ENCODE measurements at regions not wholly inside any gene's neighbourhood (a gene's known extent, or its start where the extent isn't known, plus 50 kb on each side); places are given as distances from the start of the nearest gene placed in this dataset.
A peak's percentile ranks its signal among the peaks of the same experiment; 100 is the strongest.
"Not testable (repeated sequence)": the region's sequence is repeated elsewhere in the genome, so short reads cannot be mapped to it uniquely, and the experiment has no call there.

- no peak for DNase-seq
Measured at GRCh38 chr2:146748046-146748445, 1096.8 kb upstream of the ACVR2A start.

- DNase-seq: peak in 1 of 3 experiments; percentile 47
Measured at GRCh38 chr2:146741260-146741659, 1103.6 kb upstream of the ACVR2A start.

- DNase-seq: no peak
Measured at GRCh38 chr2:146734821-146735190, 1110.0 kb upstream of the ACVR2A start.

- DNase-seq: peak; percentile 13 to 83 (median 43)
Measured at GRCh38 chr2:146734042-146734820, 1110.6 kb upstream of the ACVR2A start.

GRCh38 chr2:146730882-146731281 is 1113.9 kb upstream of the ACVR2A start:
- no peak for DNase-seq

GRCh38 chr2:146721486-146721885 is 1123.3 kb upstream of the ACVR2A start:
- no peak for DNase-seq

GRCh38 chr2:146720170-146720569 is 1124.7 kb upstream of the ACVR2A start:
- no peak for DNase-seq

- no peak for DNase-seq
Measured at GRCh38 chr2:146716591-146716990, 1128.2 kb upstream of the ACVR2A start.

- DNase-seq: no peak
Measured at GRCh38 chr2:146709004-146709403, 1135.8 kb upstream of the ACVR2A start.

- no peak for DNase-seq
Measured at GRCh38 chr2:146701183-146701582, 1143.6 kb upstream of the ACVR2A start.

GRCh38 chr2:146697307-146697706 is 1147.5 kb upstream of the ACVR2A start:
- no peak for DNase-seq

- DNase-seq: not testable (repeated sequence)
Measured at GRCh38 chr2:146696787-146697186, 1148.0 kb upstream of the ACVR2A start.

- DNase-seq: no peak
Measured at GRCh38 chr2:146681991-146682390, 1162.8 kb upstream of the ACVR2A start.

- no peak for DNase-seq
Measured at GRCh38 chr2:146678516-146678915, 1166.3 kb upstream of the ACVR2A start.

GRCh38 chr2:146677280-146677679 is 1167.5 kb upstream of the ACVR2A start:
- no peak for DNase-seq

- DNase-seq: no peak
Measured at GRCh38 chr2:146669735-146670134, 1175.1 kb upstream of the ACVR2A start.

- DNase-seq: no peak
Measured at GRCh38 chr2:146666340-146666739, 1178.5 kb upstream of the ACVR2A start.

GRCh38 chr2:146665800-146666199 is 1179.0 kb upstream of the ACVR2A start:
- DNase-seq: no peak

GRCh38 chr2:146661473-146662096 is 1183.2 kb upstream of the ACVR2A start:
- DNase-seq: peak in 2 of 3 experiments; percentile 27 to 81

- DNase-seq: no peak
Measured at GRCh38 chr2:146659976-146660375, 1184.9 kb upstream of the ACVR2A start.

- DNase-seq: no peak
Measured at GRCh38 chr2:146652311-146652710, 1192.5 kb upstream of the ACVR2A start.

- no peak for DNase-seq
Measured at GRCh38 chr2:146651361-146651760, 1193.5 kb upstream of the ACVR2A start.

- peak in 1 of 3 experiments; percentile 41 for DNase-seq
Measured at GRCh38 chr2:146642066-146642465, 1202.8 kb upstream of the ACVR2A start.
